Stimulated activated CD4-positive, alpha-beta T cell treated with anti-CD3 and anti-CD28 coated beads, TNF-alpha, amount 100 ng/mL, for 24 hours (primary cell): ENCODE measurements at regions not wholly inside any gene's neighbourhood (a gene's known extent, or its start where the extent isn't known, plus 50 kb on each side); places are given as distances from the start of the nearest gene placed in this dataset.
"Not testable (repeated sequence)": the region's sequence is repeated elsewhere in the genome, so short reads cannot be mapped to it uniquely, and the experiment has no call there.

ENCODE experiments used
- DNase-seq, 3 experiments: peaks; one replicate each; pipeline ENCODE4 v3.0.0-alpha.2; 2020; ENCODE audit warnings: low read depth in 3 of 3

DNA sequence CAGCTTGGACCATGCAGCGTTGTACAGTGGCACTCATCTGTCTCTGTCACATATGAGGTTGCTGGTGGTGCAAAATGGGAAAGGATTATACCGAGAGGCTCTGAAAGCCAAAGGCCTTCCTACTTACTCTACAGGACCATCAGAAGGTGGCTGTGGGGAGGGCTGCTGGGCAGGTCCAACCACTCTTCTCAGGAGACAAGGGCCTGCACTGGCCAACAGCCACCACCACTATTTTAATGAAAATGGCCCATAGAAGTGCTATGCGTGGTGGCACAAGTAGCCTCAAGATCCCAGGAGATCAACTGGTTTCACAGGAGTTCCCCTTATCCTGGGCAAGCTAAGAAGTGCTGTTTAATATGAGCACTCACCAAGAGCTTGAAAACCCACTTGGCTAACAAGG lies 52.3 kb downstream of the MRPL57 start:
- DNase-seq = no peak

DNA sequence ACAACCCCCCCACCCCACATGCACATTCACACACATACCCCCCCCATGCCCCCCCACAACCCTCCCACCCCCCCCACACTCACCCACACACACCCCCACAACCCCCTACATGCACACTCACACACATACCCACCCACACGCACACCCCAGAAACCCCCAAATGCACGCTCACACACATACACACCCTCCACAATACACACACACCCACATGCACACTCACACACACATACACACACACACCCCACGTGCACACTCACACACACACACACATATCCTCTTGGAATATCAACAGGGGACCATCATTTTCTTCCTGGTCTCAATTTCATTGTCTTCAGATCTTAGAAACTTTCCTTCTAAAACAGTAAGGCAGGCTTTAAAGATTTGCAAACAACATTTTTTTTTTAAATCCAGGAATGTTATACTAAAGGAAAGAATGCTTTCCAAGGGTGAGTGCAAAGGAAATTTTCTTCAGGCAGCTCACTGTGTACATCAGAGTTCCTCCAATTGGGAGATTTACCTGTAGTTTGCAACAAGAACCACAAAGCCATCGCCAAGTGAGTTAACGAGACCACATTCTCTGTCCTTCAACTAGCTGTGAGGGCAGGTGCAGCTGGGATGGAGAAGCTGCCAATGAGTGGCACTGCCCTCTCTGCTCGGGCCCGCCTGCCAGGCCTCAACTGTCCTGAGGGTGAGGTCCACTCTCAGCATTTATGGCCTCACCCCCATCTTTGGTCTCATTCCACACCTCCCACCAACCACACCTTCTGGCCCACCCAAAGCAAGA lies 53.0 kb downstream of the MRPL57 start:
- no peak for DNase-seq

DNA sequence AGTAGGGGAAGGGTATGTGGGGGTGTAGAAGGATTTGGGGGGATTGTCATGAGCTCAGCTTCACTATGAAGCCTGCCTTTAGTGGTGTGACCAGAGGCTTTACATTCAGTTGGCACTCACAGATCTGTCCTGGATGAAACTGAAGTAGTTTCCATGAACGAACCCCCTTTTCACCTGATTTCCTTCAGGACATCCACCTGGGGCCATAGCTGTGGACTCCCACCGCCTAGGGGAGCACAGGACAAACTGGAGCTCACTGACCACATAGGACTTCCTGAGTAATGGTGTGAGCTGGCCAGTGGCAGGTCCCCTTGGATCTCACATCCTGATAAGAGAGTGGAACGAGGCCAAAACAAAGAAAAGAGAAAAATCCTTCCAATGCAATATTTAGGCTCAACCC lies 54.1 kb downstream of the MRPL57 start:
- no peak for DNase-seq

DNA sequence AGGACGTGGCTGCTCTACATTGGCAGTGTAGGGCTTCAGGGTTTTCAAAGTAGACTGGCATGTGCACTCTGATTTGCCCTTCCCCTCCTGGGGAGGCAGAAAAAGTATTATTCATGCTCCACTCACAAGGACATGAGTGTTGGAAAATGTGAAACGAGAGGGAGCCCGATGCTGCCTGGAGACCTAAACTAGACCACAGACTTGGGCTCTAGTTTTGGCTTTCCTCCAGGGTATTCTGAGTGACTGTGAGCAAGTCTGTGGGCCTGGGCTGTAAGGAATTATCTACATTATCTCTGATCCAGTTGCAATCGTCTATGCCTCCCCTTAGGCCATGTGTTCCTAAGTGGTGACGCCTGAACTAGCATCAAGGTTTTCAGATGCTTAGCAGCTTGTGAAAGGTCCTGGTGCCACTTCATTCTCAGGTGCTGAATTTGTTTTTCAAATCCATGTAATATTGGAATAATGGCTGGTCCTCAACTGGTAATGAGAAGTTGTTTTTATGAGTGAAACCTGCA lies 55.0 kb downstream of the MRPL57 start:
- no peak for DNase-seq

DNA sequence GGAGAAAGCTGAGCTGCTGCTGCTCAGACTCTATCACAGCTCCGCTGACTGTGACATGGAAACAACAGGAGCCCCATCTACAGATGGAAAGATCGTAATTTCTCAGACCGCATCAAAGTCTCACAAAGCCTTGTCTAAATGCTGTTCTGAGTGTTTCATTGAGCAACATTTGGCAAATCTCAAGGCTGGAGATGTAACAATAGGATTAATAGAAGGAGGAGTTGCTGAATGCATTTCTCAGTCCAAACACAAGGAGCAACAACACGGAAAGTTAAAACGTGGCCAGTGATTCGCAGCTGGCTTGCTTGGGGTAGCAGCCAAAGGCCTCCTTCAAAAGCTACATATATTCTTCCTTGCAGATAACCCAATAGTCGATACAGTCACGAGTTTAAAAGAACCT lies 55.7 kb downstream of the MRPL57 start:
- DNase-seq = no peak

DNA sequence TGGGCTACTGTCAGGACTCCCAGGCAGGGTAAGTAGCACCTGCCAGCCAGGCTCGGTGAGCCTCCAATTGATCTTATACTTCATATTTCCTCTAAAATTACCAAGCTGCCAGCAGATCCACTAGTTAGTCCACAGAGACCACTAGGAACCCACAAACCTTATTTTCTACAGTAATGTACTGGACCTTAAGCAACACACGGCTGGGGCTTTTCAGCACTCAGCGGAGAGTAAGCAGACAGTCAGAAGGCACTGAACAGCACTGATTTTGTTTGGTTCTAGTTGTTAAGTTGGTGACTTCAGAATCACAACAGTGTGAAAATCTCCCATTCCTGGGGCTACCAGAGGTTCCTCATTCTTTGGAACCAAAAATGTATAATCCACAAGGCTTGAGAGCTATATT lies 56.1 kb downstream of the MRPL57 start:
- no peak for DNase-seq

DNA sequence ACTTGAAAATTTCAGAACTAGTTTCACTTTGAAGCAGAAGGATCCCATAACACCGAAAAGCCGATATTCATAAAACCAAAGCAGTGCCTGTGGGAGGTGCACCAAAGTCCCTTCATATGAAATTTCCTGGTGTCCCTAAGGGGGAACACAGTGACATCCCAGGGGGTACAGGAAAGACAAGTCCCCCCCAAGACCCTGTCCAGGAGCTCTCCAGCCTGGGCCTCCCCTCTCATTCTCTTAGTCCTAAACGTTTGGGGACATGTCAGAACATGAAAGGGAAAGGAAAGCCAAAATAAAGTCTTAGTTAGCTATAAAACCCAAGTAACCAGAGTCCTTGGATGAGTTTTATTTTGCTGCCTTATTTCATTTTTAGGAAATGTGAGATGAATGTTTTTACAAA lies 56.6 kb downstream of the MRPL57 start:
- DNase-seq = no peak

DNA sequence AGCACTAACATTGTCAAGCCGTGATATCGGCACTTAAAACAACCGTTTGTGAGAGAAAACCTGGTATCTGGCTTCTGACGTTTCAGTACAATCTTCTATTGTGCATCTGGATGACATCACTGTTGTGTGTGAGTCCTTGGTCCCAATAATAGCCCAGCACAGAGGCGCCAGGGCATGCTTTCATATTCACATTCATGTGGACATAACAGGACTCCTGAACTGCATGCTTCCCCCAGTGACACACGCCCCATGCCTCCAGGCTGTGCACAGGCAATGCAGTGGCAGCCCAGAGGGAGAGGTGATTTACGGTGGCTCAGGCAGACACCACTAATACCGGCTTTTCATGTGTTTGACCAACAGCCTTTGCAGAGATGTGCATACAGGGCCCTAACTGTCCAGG lies 58.1 kb downstream of the MRPL57 start:
- DNase-seq = no peak

DNA sequence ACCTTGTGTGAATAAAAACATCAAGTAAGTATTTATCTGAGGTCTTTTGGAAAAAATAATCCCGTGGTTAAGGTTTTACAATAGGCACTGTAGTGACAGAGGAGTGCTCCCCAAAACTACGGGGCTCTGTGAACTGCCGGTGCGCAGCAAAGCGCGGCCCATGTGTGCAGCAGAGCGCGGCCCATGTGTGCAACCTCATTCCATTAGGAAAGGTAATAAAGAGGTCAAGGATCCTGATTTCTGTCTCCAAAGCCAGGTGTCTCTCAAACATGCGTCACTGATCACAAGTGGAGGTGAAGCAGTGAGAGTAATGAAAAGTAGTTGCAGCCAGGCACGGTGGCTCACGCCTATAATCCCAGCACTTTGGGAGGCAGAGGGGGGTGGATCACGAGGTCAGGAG lies 58.7 kb downstream of the MRPL57 start:
- DNase-seq = no peak

DNA sequence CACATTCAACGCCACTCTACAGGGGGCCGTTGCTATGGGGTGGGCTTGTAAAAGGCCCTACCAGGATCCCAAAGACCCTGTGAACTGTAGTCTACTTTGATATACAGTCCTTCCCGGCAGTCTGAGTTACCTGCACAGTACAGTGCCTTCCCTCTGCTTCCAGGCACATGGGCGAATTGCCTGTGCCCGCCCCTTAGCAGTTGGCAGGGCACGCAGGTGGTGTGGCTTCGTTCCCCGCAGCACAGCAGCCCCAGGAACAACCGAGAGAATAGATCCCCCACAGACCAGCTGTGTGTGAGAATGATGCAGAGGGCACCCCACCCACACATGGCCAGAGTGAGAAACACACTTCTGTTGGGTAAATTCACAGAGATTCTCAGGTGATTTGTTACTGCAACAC lies 60.6 kb downstream of the MRPL57 start:
- no peak for DNase-seq

DNA sequence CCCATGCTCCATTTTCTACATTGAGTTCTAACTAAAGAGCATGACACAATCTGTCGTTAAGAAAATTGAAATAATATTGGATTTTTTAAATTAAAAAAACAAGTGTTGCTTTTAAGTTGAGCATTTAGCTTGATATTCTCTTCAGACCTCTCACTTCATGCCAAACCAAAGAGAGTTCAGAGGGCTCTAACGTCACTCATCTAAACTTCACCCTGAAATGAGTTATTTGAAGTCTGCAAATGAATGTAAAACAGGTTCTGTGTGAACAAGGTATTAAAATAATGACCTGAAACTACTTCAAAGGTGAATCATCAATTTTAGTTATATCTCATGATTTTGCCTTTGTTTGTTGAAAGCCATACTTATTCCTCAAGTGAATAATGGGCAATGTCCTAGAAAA lies 61.8 kb downstream of the MRPL57 start:
- DNase-seq = no peak

DNA sequence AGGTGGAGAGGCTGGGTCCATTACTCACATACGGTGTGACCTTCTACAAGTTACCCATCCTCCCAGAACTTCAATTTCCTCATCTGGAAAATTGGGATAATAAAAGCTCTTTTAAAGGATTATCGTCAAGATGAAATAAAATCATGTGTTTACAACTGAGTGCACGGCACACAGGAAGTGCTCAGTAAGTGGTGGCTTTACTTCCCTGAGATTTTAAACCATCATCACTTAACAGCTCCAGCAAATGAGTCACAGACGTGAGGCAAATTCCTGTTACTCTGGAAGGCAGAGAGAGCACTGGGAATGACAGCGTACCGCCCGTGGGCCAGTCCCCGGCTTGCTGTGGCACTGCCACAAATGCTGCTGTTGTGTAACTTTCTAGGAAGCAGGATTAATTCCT lies 64.1 kb downstream of the MRPL57 start:
- DNase-seq = no peak

DNA sequence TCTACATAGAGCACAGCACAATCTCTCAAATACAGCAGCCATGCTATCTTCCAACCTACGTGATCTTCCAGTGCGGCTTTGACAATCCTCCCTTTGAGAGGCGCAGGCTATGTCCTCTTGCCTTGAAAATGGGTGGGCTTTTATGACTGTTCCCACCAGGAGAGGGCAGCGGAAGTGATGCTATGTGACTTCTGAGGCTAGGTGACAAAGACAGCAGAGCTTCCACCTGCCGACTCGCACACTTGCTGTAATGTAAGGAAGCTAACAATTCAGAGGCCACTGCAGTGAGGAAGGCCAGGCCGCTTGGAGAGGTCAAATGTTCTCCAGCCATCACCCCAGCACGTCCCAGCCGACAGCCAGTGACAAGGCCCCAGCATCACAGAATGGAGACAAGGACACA lies 65.8 kb downstream of the MRPL57 start:
- no peak for DNase-seq

DNA sequence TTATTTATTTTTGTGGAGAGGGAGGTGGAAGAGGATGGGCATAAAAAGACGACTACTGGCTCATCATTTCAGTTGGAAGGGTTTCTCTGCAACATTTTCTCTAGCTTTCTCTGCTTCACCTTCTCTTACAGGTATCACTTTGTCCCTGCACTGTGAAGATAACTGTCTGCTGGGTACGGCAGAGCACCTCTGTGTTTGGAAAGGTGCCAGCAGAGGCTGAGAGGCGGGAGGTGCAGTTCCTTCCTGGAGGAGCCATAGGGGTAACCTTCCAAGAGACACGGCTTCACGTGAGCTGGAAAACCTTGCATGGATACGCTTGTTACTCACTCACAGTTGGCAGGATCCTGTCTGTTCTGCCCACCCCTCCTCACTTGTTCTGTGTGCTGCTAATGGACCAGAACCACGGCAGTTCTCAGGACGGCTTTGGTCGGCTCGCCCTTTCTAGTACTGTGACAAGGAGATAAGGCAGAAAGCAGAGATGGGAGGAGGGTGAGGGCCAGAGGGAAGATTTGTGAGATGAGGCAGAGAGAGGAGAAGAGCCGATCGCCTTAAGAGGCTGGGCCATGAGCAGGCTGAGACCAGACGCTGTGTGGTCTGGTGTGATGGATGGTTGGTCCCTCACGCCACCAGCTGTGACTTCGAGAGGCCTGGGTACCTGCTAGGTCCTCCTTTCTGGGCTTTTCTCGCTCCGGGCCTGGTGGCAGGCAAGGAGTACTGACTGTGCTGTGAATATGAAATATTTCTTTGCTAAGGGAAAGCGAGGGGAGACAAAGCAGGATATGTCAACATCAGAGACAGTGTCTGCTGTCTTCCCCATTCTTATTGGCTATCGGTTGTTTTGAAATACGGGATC lies 66.8 kb downstream of the MRPL57 start:
- DNase-seq = no peak

DNA sequence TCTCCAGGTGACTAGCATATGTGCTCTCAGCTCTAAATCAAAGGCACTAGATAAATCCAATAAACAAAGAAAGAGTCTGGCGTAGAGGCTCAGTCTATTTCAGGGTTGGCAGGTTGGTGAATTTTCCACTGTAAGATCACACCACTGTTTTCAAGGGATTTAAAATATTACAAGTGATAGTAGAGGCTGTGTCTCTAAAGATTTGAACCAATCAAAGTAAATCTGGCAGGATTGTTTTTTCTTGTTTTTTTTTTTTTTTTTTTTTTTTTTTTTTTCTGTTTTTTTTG lies 67.4 kb downstream of the MRPL57 start:
- DNase-seq = not testable (repeated sequence)

DNA sequence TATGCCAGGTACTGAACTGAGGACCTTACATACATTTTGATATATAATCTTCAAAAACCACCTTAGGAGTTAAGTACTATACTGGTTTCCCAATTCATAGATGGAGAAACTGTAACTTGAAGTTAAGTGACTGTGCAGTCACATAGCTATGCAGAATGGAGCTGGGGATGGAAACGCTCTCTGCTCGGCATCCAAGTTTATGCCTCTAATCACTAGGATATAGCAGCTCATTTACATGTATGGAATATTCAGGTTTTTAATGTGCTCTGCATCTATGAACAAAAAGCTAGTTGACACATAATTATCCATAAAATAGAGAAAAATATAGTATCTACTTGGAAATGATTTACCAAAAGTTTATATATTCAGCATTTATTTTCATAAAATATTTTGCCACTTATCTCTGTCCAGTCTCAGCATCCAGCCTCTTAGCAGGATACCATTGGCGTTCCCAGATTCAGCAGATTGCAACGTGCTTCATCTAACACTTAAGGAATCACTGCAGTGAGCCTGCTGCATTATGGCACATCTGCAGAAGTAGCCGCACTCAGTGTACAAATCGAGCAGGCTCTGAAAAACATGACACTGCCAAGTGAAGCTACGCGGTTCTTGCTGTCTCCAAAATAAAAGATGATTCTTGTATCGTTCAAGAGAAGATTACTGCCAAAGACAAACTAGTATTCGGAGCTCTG lies 70.4 kb downstream of the MRPL57 start:
- no peak for DNase-seq

DNA sequence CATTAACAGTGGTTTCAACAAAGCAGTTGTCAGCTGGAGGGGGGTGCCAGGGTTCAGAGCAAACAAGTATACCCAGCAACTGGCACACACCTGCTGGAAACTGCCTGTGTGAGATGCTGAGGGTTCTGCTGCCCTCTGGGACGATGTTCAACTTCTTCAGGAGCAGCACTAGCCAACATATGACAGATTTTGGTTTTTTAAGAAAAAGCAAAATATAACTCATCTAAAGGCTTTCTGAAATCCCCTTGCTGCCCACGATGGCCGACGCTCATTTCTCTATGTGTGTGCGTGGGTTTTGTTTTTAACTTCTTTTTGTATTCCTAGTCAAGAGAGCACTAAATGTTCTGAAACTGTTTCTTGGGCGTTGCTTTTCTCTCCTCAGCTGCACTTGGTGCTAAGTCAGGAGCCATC lies 79.9 kb downstream of the MRPL57 start:
- DNase-seq = no peak

DNA sequence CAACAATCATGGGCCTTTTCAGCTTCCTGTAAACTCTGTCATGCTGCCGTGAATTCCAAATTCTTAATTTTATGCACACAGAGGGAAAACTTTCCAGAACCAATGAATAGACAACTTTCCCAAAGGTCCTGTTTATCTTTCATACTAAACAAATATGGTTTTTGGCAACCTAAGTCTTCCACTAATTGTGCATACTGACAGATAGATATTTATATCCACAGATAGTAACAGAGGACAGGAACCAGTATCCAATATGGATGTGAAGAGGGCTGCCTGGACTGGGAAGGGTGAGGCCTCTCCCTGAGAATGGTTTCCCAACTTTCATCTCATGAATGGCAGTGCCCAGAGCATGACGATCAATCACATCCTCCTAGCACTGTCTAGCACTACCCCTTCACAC lies 80.4 kb downstream of the MRPL57 start:
- no peak for DNase-seq

DNA sequence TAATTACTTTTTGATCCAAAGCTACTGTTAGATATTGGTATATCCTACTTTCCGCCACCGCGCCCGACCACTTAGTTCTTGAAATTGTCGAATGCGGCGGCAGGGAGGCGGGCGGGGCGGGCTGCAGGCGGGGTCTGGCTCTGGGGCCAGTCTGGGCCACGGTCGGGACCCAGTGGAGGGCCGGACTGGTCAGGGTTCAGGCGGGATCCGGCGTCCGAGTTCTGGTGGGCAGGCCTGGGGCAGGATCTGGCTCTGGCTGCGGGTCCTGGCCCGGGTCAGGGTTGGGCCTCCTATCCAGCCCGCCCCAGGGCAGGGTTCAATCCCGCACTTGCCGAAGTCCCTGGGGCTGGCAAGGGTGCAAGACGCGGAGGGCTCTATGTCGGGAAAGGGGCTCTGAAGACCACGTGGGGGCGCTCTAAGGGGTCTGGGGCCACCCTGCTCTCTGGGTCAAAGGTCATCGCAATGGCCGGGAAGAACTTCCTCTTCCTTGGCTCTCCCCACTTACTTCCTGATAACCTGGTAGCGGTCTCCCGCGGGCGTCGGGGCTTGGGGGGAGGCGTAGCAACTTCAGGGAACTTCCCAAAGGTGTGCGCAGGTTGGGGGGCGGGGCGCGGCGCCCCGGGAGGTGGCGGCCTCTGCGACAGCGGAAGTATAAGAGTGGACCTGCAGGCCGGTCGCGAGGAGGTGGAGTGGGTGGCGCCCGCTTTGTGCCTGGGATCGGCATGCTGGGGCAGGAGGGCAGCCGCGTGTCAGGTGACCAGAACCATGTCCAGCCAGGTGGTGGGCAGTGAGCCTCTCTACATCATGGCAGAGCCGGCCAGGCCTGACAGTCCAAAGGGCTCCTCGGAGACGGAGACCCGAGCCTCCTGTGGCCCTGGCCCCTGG lies 83.4 kb downstream of the MRPL57 start:
- no peak for DNase-seq

DNA sequence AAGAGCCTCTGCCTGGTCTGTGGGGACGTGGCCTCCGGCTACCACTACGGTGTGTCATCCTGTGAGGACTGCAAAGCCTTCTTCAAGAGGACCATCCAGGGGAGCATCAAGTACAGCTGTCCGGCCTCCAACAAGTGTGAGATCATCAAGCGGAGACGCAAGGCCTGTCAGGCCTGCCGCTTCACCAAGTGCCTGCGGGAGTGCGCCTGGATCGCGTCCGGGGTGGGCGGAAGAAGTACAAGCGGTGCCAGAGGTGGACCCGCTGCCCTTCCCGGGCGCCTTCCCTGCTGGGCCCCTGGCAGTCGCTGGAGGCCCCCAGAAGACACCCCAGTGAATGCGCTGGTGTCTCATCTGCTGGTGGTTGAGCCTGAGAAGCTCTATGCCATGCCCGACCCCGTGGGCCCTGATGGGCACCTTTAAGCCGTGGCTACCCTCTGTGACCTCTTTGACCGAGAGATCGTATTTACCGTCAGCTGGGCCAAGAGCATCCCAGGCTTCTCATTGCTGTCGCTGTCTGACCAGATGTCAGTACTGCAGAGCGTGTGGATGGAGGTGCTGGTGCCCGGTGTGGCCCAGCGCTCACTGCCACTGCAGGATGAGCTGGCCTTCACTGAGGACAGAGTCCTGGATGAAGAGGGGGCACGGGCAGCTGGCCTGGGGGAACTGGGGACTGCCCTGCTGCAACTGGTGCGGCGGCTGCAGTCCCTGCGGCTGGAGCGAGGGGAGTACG lies 84.3 kb downstream of the MRPL57 start:
- DNase-seq = not testable (repeated sequence)
